Iris pigment epithelial cell (primary cell): ENCODE measurements at regions not wholly inside any gene's neighbourhood (a gene's known extent, or its start where the extent isn't known, plus 50 kb on each side); places are given as distances from the start of the nearest gene placed in this dataset.

Experiments used
- DNase-seq: peaks from one replicate; pipeline ENCODE4 v3.0.0-alpha.2; 2011; ENCODE audit warnings: low read depth

- no peak for DNase-seq
Observed at GRCh38 chr13:90156390-90156789, 1191.1 kb upstream of the MIR17HG start.

DNA sequence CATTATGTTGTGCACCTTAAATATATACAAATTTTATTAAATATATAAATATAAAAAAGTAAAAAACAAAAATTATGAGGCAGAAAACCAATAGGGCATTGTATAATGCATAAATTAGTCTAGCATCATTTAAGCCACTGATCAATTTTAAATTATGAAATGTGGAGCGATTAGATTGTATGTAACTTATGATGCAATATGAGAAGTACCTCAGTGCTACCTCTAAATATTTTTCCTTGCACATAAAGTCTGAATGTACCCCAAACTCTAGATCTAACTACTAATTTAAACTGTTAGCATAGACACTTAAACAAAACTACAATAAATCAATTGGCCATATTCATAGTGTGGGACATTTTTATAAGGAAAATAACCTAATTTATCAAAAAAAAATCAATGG lies 1178.5 kb upstream of the MIR17HG start:
- DNase-seq: no peak

DNA sequence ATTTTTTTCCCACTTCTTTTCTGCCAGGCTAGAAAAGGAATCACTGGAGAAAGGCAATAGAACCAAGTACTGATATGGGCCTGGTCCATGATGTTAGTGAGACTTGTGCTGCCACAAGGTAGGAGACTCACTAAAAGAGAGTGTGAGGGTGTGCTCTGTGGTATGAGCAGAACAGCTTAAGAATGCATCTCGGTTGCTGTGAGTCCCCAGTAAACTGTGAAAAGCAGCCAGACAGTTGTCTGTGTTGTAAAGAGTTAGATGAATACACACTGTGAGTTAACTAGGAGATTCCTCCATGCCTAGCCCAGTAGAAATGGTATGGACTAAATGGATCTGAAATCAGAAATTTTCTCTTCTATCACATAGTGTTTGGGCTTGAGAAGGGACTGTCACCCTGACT lies 1177.3 kb upstream of the MIR17HG start:
- no peak for DNase-seq

GRCh38 chr13:90171649-90172048 lies 1175.8 kb upstream of the MIR17HG start:
- no peak for DNase-seq

- no peak for DNase-seq
Observed at GRCh38 chr13:90177512-90177911, 1170.0 kb upstream of the MIR17HG start.

DNA sequence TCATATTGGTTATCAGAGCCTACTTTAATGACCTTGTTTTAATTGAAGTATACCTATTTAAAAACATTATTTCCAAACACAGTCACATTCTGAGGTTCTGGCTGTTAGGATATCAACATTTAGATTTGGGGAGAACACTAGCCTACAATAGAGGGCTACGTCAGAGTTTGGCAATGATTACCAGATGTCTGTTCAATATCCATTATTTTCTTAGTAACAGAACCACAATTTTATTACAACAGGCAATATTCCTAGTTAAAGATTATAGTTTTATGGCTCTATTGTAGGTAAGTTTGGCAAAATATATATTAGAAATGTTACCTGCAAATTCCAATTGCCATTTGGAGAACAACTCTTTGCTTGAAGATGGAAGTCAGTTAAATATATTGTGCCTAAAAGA lies 1163.1 kb upstream of the MIR17HG start:
- no peak for DNase-seq

- no peak for DNase-seq
Observed at GRCh38 chr13:90185734-90186133, 1161.8 kb upstream of the MIR17HG start.

GRCh38 chr13:90187478-90188350 lies 1159.8 kb upstream of the MIR17HG start:
- DNase-seq: no peak

DNA sequence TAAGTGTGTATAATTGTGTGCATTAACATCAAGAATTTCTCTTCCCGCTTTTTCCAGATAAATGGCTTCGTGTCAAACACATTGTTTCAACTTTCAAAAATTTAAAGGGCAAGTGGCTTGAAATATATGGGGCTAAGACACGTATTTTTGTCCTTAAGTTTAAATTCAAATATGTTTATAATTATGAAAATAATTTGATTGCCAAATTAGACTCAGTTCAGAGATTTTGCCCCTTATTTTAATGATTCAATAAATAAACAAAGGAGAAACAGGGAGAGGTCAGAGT lies 1159.2 kb upstream of the MIR17HG start:
- no peak for DNase-seq

- peak; percentile 17 for DNase-seq
Observed at GRCh38 chr13:90197722-90198121, 1149.8 kb upstream of the MIR17HG start.

- DNase-seq: peak; percentile 30
Observed at GRCh38 chr13:90201202-90201601, 1146.3 kb upstream of the MIR17HG start.

DNA sequence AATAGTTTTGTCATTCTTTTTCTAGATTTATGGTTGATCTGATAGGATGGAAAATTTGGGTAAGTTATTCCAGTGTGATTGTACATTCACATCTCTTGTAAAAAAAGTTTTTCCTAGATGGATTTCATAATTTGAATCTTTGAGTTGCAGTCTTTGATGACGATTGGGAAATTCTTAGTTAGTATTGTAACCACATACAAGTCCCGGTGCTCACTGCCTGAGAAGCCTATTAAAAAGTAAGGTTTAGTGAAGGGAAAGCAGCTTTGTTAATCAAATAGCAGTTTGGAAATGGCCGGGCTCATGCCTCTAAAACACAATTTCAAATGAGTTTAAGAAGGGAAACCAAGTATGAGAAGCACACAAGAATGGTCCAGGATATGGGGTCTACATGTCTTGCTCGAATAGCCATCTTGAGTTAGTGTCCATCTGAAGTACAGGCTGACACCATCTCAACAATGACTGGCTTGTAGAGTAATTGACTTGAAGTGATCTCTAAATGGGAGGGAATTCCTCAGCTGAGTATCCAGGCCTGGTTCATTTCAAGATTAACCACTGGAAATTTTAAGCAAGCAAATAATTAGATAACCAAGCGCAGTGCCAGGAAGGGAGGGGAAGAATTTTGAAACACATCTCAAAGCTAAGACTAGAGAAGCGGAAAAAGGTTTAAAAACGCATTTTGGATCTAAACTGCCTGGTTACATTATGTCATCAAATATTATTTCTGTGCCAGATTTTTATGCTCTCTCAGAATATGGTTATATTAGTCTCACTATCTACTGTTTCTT lies 1145.6 kb upstream of the MIR17HG start:
- DNase-seq: no peak

DNA sequence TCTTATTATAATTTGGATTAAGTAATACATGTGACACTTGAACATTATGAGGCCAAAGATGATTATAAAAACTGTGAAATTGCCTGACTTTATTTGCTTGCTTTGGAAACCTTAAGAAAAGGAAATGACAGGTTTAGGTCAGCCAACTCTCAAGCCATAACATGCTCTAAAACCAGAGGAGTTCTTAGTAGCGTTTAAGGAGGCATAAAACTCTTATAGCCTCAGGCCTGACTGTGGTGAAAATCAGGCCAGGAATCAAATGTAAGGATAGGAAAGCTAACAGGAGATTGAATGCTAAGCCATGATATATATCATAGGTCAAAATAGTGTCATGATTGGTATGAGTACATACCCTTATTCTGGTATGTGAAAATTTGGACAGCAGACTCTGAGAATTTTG lies 1142.4 kb upstream of the MIR17HG start:
- DNase-seq: no peak

- no peak for DNase-seq
Observed at GRCh38 chr13:90205911-90206310, 1141.6 kb upstream of the MIR17HG start.

DNA sequence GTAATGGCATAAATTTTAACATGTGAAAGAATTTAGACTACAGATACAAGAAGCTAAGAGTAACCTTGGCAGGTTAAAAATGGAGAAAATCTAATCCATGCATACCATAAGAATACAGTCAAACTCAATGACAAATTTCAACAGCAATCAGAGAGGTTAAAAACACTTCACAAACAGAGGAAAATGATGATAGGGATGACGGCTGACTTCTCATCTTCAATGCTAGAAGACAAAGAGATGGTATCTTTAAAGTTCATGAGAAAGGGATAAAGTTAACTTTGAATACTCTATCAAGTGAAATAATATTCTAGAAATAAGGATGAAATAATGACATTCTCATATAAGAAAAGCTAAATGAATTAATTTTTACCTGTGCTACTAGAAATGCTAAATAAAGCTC lies 1130.2 kb upstream of the MIR17HG start:
- no peak for DNase-seq

DNA sequence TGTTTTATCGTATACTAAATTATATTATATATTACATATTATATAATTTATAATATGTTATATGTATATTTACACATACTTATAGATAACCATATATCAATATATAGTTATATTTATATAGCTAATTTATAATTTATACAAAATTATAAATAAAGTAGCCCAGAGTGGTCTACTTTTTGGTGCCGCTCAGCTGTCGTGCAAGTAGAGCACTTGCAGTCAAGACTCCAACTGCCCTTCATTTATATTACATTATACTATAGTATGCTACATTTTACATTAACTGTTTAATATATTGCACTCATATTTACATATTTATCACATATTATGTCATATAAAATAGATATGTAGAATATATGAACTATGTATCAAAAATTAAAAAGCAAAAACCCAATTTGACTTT lies 1124.7 kb upstream of the MIR17HG start:
- no peak for DNase-seq

DNA sequence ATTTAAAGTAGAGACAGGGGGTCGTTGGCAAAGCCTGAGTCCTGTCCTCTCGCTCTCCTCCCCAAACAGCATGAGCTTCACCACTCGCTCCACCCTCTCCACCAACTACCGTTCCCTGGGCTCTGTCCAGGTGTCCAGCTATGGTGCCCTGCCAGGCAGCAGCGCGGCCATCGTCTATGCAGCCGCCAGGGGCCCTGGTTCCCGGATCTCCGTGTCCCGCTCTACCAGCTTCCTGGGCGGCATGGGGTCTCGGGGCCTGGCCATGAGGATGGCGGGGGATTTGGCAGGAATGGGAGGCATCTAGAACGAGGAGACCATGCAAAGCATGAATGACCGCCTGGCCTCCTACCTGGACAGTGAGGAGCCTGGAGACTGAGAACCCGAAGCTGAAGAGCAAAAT lies 1117.2 kb upstream of the MIR17HG start:
- DNase-seq: no peak

- peak; percentile 9 for DNase-seq
Observed at GRCh38 chr13:90232291-90232690, 1115.2 kb upstream of the MIR17HG start.

DNA sequence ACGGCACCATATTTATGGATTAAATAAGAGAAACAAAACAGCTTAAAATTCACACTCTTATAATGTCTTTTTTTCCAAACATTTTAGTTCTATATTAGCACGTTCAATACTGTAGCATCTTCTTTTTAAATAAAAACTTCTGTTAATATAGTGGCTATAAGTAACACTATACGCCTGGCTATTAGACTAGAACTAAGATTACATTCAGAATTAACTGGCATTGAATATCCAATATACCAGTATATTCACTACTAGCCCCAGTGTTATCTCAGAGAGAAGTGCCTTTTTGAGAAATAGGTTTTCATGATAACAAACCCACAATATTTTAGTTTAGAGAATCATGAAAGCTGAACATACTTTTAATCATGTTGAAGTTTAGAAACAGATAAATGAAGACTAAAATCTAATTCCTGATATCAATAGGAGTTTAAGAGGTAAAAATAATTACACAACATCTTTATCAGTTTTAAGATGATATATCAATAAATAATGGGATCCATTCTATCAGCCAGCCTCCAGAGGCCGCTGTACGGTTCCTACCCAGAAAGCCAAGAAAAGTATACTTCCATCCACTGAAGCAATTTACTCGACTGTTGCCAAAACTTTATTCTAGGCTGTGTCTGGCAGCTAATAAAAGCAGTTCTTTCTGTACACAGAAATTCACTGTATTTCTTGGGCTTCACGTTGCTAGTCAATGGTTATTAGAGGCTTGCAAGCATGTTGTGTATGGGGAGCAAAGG lies 1113.4 kb upstream of the MIR17HG start:
- DNase-seq: no peak

- DNase-seq: no peak
Observed at GRCh38 chr13:90237852-90238251, 1109.6 kb upstream of the MIR17HG start.

- peak; percentile 61 for DNase-seq
Observed at GRCh38 chr13:90238413-90238812, 1109.1 kb upstream of the MIR17HG start.

DNA sequence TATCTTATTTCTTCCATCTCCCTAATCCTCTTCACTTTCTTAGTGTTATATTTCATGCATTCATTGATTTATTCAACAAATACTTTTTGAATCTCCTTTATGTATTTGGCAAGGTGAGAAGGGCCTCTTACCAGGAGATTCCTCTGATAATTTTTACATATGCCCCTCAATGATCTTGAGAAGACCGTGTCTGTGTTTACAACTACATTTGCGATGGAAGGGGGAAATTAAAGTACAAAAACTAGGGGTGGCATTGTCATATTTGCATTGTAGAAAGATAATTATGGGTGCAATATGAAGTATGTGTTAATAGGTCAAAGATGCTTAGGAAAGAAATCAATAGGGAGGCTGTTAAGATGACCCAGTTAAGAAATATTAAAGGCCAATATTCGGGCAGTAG lies 1108.4 kb upstream of the MIR17HG start:
- DNase-seq: no peak

GRCh38 chr13:90246005-90246404 lies 1101.5 kb upstream of the MIR17HG start:
- DNase-seq: no peak
